Neural cell (in vitro differentiated cells): ENCODE measurements at regions not wholly inside any gene's neighbourhood (a gene's known extent, or its start where the extent isn't known, plus 50 kb on each side); places are given as distances from the start of the nearest gene placed in this dataset.

Experiments used
- H2AFZ ChIP-seq: fragments of 200-600, 300-800 bp; sonication (generic), shearing (Covaris generic); 2 replicates; pipeline ENCODE4 v1.6.0; 2014; ENCODE audit warnings: low read depth, mild to moderate bottlenecking, antibody characterized with exemption, low read length, moderate library complexity
- H3F3A ChIP-seq: fragments of 200-600 bp; shearing (Covaris generic); 2 replicates; pipeline ENCODE4 v1.6.1; 2016; ENCODE audit warnings: mild to moderate bottlenecking, moderate library complexity, mixed read lengths, antibody characterized with exemption, low read length; ENCODE audit not compliant: insufficient read depth, poor library complexity, severe bottlenecking
- H3K27ac ChIP-seq: fragments of 200-600, 300-800 bp; sonication (generic), shearing (Covaris generic); 2 replicates; pipeline ENCODE4 v1.5.1; 2014; ENCODE audit warnings: mild to moderate bottlenecking, low read length, moderate library complexity
- H3K27me3 ChIP-seq: fragments of 300-800, 200-600 bp; sonication (generic), shearing (Covaris generic); 2 replicates; pipeline ENCODE4 v1.6.0; 2014; ENCODE audit warnings: mild to moderate bottlenecking, low read depth, low read length, moderate library complexity; ENCODE audit not compliant: insufficient read depth
- H3K36me3 ChIP-seq: fragments of 300-800, 200-600 bp; sonication (generic), shearing (Covaris generic); 2 replicates; pipeline ENCODE4 v1.5.1; 2014; ENCODE audit warnings: mild to moderate bottlenecking, antibody characterized with exemption, low read length, moderate library complexity; ENCODE audit not compliant: insufficient read depth
- H3K4me2 ChIP-seq: fragments of 300-800, 200-600 bp; sonication (generic), shearing (Covaris generic); 2 replicates; pipeline ENCODE4 v1.6.0; 2014; ENCODE audit warnings: mild to moderate bottlenecking, low read length
- H3K4me3 ChIP-seq: fragments of 300-800, 200-600 bp; sonication (generic), shearing (Covaris generic); 2 replicates; pipeline ENCODE4 v1.5.1; 2014; ENCODE audit warnings: mild to moderate bottlenecking, low read length, moderate library complexity
- H3K79me2 ChIP-seq: fragments of 200-600 bp; shearing (Covaris generic); replicated peaks from 2 replicates; pipeline ENCODE4 v1.6.0; 2014; ENCODE audit warnings: mild to moderate bottlenecking, low read length, moderate library complexity; ENCODE audit not compliant: insufficient read depth
- H3K9ac ChIP-seq: fragments of 300-800, 200-600 bp; sonication (generic), shearing (Covaris generic); 2 replicates; pipeline ENCODE4 v1.6.1; 2016; ENCODE audit warnings: mild to moderate bottlenecking, low read length, mixed read lengths
- H3K9me2 ChIP-seq: fragments of 200-600 bp; shearing (Covaris generic); 2 replicates; pipeline ENCODE4 v1.6.1; 2016; ENCODE audit warnings: mild to moderate bottlenecking, low read length, mixed read lengths; ENCODE audit not compliant: insufficient read depth
- H3K9me3 ChIP-seq: fragments of 200-600, 300-800 bp; sonication (generic), shearing (Covaris generic); 2 replicates; pipeline ENCODE4 v1.6.1; 2016; ENCODE audit warnings: mild to moderate bottlenecking, mixed run types, low read length, moderate library complexity, mixed read lengths
- H4K20me1 ChIP-seq: fragments of 200-600 bp; shearing (Covaris generic); 2 replicates; pipeline ENCODE4 v1.6.1; 2016; ENCODE audit warnings: mild to moderate bottlenecking, mixed run types; ENCODE audit not compliant: insufficient read depth
- CTCF ChIP-seq: fragments of 450-650 bp; IDR thresholded peaks from 2 replicates; pipeline ENCODE4 v1.5.1; 2014; ENCODE audit warnings: antibody characterized with exemption, mild to moderate bottlenecking, moderate library complexity; ENCODE audit not compliant: poor library complexity, severe bottlenecking
- EP300 ChIP-seq: fragments of 450-650 bp; conservative IDR thresholded peaks from 2 replicates; pipeline ENCODE4 v1.6.1; 2014; ENCODE audit warnings: antibody characterized with exemption, mild to moderate bottlenecking, moderate library complexity; ENCODE audit not compliant: poor library complexity, severe bottlenecking
- EZH2 ChIP-seq: fragments of 200-600, 300-800 bp; shearing (Covaris generic), sonication (generic); IDR thresholded peaks from 2 replicates; pipeline ENCODE4 v1.6.1; 2014; ENCODE audit warnings: antibody characterized with exemption, low read length, borderline replicate concordance, mild to moderate bottlenecking; ENCODE audit not compliant: insufficient read depth, poor library complexity, severe bottlenecking
- MXI1 ChIP-seq: fragments of 450-650 bp; conservative IDR thresholded peaks from 2 replicates; pipeline ENCODE4 v1.6.1; 2014; ENCODE audit warnings: antibody characterized with exemption, mild to moderate bottlenecking; ENCODE audit not compliant: poor library complexity, severe bottlenecking
- POLR2AphosphoS5 ChIP-seq: IDR thresholded peaks from 2 replicates; pipeline ENCODE4 v1.6.1; 2012
- RAD21 ChIP-seq: fragments of 450-650 bp; conservative IDR thresholded peaks from 2 replicates; pipeline ENCODE4 v1.6.1; 2014; ENCODE audit warnings: antibody characterized with exemption, mild to moderate bottlenecking, moderate library complexity
- SMC3 ChIP-seq: fragments of 450-650 bp; conservative IDR thresholded peaks from 2 replicates; pipeline ENCODE4 v1.6.1; 2014; ENCODE audit warnings: antibody characterized with exemption, mild to moderate bottlenecking, moderate library complexity; ENCODE audit not compliant: poor library complexity
- TAF1 ChIP-seq: IDR thresholded peaks from 2 replicates; pipeline ENCODE4 v1.6.1; 2012; ENCODE audit warnings: low read depth
- TF ChIP-seq, protein P1 (sequence below): IDR thresholded peaks from 2 replicates; pipeline ENCODE4 v1.6.1; 2012; ENCODE audit warnings: borderline replicate concordance

DNA sequence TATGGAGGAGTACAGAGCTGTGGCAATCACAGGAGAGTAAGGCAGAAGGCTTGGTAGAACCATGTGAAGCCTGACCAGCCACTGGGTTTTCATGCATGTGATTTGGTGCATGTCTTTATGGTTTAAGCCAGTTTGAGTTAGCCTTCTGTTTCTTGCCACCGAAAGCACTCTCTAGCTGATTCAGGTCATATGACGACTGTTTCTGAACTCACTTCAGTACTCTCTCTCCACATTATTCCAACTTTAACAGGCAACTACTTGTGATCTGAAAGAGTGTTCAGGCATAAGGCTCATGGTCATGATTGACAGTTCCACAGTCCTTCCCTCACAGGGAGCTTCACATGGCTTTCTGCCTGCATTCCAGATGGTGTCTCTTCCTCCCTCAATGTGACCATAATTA is 63.3 kb upstream of the TAB2 start:
- Histone ChIP-seq H3K27me3 (no peaks in the 10 kb centered on the region), H3K27ac (no peak overlapping the region), H3K4me2 (no peak overlapping the region), H3K36me3 (no peaks in the 10 kb centered on the region), H3K4me3 (no peak overlapping the region), H2AFZ (no peak overlapping the region), H3K79me2 (no peaks in the 10 kb centered on the region), H3K9me3 (no peaks in the 10 kb centered on the region), H4K20me1 (no peaks in the 10 kb centered on the region), H3K9me2 (no peaks in the 10 kb centered on the region), H3K9ac (no peak overlapping the region), H3F3A (no peaks in the 10 kb centered on the region)
- TF ChIP-seq MXI1, result no peak

GRCh38 chr6:149259753-149260152 is 57.8 kb upstream of the TAB2 start:
- Histone ChIP-seq H4K20me1 (no peaks in the 10 kb centered on the region), H3K27ac (no peak overlapping the region), H3K36me3 (no peaks in the 10 kb centered on the region), H2AFZ (no peak overlapping the region), H3K9me2 (no peaks in the 10 kb centered on the region), H3F3A (no peaks in the 10 kb centered on the region), H3K4me3 (no peak overlapping the region), H3K79me2 (no peaks in the 10 kb centered on the region), H3K27me3 (no peaks in the 10 kb centered on the region), H3K9me3 (no peaks in the 10 kb centered on the region), H3K9ac (no peak overlapping the region), H3K4me2 (no peak overlapping the region)
- TF ChIP-seq TAF1, result no peak

GRCh38 chr6:149260214-149260874 is 57.2 kb upstream of the TAB2 start:
- no peak overlapping the region for H2AFZ ChIP-seq
- no peaks in the 10 kb centered on the region for H3K27me3 ChIP-seq
- H3K36me3 ChIP-seq, result no peaks in the 10 kb centered on the region
- H3K27ac ChIP-seq, result no peak overlapping the region
- no peak overlapping the region for H3K4me2 ChIP-seq
- no peaks in the 10 kb centered on the region for H3K9me3 ChIP-seq
- H3K9me2 ChIP-seq, result no peaks in the 10 kb centered on the region
- no peaks in the 10 kb centered on the region for H3F3A ChIP-seq
- TF ChIP-seq MXI1 (no peak), EZH2 (no peak), CTCF (no peak)
- no peaks in the 10 kb centered on the region for H3K79me2 ChIP-seq
- H3K9ac ChIP-seq, result no peak overlapping the region
- no peaks in the 10 kb centered on the region for H4K20me1 ChIP-seq
- no peak overlapping the region for H3K4me3 ChIP-seq

DNA sequence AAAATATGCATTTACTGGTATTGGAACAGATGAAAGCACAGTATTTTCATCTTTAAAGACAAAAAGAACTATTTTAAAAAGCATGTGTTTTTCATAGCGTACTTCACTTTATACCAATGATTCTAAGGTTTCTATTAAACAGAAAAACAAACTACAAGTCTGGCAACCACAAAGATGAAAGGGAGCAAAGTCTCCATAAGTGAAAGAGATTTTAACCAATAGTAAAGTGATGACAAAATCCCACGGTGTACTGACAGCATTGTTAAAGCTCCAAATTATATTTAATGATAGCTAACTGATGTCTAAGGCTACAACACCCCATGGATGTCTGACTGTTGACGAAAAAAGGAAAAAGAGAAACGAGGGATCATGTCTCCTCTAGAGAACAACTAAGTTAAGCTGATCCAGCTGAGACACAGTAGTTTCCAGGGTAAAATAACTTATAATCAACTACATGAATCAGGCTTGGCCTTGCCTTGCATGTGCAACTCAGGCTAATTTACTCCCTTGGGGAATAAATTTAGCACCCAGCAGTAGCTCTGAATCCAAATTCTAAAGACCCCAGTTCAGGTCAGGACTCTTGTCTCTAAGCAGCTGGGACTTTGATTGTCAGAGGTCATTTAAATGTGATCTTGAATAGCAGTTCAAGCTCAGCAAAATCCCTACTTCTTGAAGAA is 56.0 kb upstream of the TAB2 start:
- Histone ChIP-seq H3K27ac (no peak overlapping the region), H3K9me3 (no peaks in the 10 kb centered on the region)

More for the DNA sequence above, 56.0 kb upstream of the TAB2 start:
- Histone ChIP-seq H3K79me2 (no peaks in the 10 kb centered on the region), H3K4me2 (no peak overlapping the region), H3K27me3 (no peaks in the 10 kb centered on the region), H3K9me2 (no peaks in the 10 kb centered on the region), H4K20me1 (no peaks in the 10 kb centered on the region), H3K36me3 (no peaks in the 10 kb centered on the region), H2AFZ (no peak overlapping the region), H3K9ac (no peak overlapping the region), H3F3A (no peaks in the 10 kb centered on the region), H3K4me3 (no peak overlapping the region)
- TF ChIP-seq TAF1, result no peak
- no peak for TF ChIP-seq RAD21
- TF ChIP-seq MXI1, result no peak
- no peak for TF ChIP-seq POLR2AphosphoS5
- TF ChIP-seq EP300, result no peak
- no peak for TF ChIP-seq EZH2
- no peak for TF ChIP-seq CTCF
- TF ChIP-seq, protein P1, sequence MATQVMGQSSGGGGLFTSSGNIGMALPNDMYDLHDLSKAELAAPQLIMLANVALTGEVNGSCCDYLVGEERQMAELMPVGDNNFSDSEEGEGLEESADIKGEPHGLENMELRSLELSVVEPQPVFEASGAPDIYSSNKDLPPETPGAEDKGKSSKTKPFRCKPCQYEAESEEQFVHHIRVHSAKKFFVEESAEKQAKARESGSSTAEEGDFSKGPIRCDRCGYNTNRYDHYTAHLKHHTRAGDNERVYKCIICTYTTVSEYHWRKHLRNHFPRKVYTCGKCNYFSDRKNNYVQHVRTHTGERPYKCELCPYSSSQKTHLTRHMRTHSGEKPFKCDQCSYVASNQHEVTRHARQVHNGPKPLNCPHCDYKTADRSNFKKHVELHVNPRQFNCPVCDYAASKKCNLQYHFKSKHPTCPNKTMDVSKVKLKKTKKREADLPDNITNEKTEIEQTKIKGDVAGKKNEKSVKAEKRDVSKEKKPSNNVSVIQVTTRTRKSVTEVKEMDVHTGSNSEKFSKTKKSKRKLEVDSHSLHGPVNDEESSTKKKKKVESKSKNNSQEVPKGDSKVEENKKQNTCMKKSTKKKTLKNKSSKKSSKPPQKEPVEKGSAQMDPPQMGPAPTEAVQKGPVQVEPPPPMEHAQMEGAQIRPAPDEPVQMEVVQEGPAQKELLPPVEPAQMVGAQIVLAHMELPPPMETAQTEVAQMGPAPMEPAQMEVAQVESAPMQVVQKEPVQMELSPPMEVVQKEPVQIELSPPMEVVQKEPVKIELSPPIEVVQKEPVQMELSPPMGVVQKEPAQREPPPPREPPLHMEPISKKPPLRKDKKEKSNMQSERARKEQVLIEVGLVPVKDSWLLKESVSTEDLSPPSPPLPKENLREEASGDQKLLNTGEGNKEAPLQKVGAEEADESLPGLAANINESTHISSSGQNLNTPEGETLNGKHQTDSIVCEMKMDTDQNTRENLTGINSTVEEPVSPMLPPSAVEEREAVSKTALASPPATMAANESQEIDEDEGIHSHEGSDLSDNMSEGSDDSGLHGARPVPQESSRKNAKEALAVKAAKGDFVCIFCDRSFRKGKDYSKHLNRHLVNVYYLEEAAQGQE, result no peak
- no peak for TF ChIP-seq SMC3
